ENCODE measurements at regions not wholly inside any gene's neighbourhood (a gene's known extent, or its start where the extent isn't known, plus 50 kb on each side); places are given as distances from the start of the nearest gene placed in this dataset.

DNA sequence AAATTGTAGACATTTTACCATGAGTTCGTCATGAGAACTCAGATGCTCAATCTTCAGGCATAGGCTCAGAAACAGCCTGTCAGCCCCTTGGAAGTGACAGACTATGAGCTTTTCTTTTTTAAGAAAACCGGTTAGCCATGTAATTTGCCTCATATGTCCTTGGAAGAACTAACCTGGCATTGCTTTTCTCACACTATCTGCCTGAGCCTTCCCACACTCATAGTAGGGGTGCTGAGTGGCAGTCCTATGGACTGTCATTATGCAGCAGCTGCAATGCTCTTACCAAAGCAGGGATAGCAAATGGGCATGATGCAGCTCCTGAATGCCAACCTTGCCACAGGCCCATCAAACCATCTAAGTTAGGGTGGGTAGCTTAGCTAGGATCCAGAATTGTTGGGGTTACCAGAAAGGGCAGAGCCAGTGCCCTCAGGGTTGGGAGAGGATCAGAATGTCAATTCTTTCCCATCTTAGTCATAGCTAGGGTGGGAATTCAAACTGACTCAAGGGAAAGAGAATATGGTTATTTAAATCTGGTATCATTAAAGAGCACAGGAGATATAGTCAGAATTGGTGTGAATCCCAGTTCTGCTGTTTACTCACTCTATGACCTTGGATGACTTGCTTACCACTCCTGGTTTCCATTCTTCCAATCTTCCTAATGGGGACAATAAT is 230.6 kb upstream of the CPEB2 start:
- no peaks in the 10 kb centered on the region for H3K9me3 ChIP-seq (ENCODE audit: control insufficient read depth, insufficient read depth, low read length)
- H3K36me3 ChIP-seq (ENCODE audit: control insufficient read depth, insufficient read depth, low read length), result no peaks in the 10 kb centered on the region
- H3K4me3 ChIP-seq (ENCODE audit: low read length), result no peak overlapping the region
- no CpG with 5 or more reads among the region's 2 CpGs for WGBS (ENCODE audit: insufficient coverage, insufficient read length)
- H3K27me3 ChIP-seq (ENCODE audit: control insufficient read depth, insufficient read depth, low read length), result no peaks in the 10 kb centered on the region
- DNase-seq (ENCODE audit: low read depth, low spot score), result no peak
- no peaks in the 10 kb centered on the region for H3K4me1 ChIP-seq (ENCODE audit: control insufficient read depth, insufficient read depth, low read length)
- H3K27ac ChIP-seq (ENCODE audit: low read length), result no peak overlapping the region

DNA sequence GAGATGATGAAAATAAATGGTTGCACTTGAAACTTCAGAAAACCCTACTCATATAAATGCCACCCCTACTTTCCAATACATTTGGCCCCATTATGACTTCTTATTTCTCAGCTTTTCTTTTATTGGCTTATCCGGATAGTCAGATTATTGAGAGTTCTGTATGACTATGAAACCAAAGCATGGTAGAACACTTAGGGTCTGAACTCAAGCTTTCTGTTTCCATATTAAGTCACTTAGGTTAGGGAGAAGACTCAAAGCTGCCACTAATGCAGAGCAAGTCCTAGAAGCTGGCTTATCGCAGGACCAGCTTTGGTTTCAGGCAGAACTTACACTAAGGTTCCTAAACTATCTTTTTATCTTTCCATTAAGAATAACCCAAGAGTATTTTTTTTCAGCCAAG is 229.9 kb upstream of the CPEB2 start:
- no peaks in the 10 kb centered on the region for H3K9me3 ChIP-seq (ENCODE audit: control insufficient read depth, insufficient read depth, low read length)
- H3K4me1 ChIP-seq (ENCODE audit: control insufficient read depth, insufficient read depth, low read length), result no peaks in the 10 kb centered on the region
- H3K27me3 ChIP-seq (ENCODE audit: control insufficient read depth, insufficient read depth, low read length), result no peaks in the 10 kb centered on the region
- DNase-seq (ENCODE audit: low read depth, low spot score), result no peak
- H3K4me3 ChIP-seq (ENCODE audit: low read length), result no peak overlapping the region
- WGBS (ENCODE audit: insufficient coverage, insufficient read length), result no CpG with 5 or more reads among the region's 2 CpGs
- no peaks in the 10 kb centered on the region for H3K36me3 ChIP-seq (ENCODE audit: control insufficient read depth, insufficient read depth, low read length)
- no peak overlapping the region for H3K27ac ChIP-seq (ENCODE audit: low read length)

DNA sequence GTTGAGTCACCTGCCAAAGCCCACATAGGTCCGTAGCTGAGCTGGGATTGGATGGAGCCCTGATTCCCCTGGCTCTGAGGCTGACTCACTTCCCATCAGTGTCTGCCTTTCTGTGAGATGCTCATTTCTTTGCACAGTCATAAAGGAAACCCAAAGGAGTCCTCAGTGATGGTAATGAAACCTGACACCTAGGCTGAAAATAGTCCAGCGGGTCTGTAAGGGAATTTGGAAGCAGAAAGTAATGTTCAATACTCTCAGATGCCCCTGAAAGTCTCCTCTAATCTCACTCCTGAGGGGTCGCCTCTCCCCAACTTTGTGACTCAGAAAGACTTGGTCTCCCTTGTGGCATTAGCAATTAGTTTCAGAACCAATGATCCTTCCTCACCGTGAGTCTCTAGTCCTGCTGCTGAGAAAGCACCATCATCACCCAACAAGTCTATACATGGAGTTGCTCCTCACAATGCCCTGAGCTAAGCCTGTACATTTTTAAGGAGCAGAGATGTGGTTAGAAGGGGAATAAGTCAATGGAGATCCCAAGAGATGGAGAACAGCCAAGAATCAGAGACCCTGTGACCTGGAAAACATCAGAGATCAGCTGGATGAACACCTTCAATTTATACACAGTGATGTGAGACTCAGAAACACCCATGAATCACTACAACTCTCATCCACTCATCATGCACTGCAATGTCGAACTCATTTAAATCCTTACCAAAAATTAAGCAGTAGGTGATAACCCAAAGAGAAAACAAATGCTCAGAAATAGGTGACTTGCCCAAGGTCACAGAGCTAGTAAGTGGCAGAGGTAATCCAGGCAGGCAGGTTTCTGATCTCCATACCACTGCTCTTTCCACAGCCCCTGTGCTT is 219.0 kb upstream of the CPEB2 start:
- no peak for DNase-seq (ENCODE audit: low read depth, low spot score)
- H3K4me1 ChIP-seq (ENCODE audit: control insufficient read depth, insufficient read depth, low read length), result no peaks in the 10 kb centered on the region
- H3K36me3 ChIP-seq (ENCODE audit: control insufficient read depth, insufficient read depth, low read length), result no peaks in the 10 kb centered on the region
- no peak overlapping the region for H3K27ac ChIP-seq (ENCODE audit: low read length)
- WGBS (ENCODE audit: insufficient coverage, insufficient read length), result no CpG with 5 or more reads among the region's 5 CpGs
- no peak overlapping the region for H3K4me3 ChIP-seq (ENCODE audit: low read length)
- no peaks in the 10 kb centered on the region for H3K27me3 ChIP-seq (ENCODE audit: control insufficient read depth, insufficient read depth, low read length)
- no peaks in the 10 kb centered on the region for H3K9me3 ChIP-seq (ENCODE audit: control insufficient read depth, insufficient read depth, low read length)

DNA sequence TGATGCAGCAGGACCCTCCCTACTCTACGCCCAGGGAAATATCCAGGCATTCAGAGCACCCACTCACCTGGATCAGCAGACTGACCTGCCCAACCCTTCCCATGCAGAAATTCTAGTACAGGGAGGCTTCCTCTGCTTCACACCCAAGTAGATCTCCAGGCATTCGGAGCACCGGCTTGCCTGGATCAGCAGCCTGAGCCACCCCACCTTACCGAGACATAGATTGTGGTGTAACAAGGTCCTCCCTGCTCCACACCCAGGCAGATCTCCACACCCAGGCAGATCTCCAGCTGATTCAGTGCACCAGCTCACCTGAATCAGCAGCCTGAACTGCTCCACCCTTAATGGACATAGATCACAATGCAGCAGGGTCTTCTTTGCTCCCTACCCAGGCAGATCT is 215.1 kb upstream of the CPEB2 start:
- H3K4me3 ChIP-seq (ENCODE audit: low read length), result no peak overlapping the region
- H3K27me3 ChIP-seq (ENCODE audit: control insufficient read depth, insufficient read depth, low read length), result no peaks in the 10 kb centered on the region
- H3K27ac ChIP-seq (ENCODE audit: low read length), result no peak overlapping the region
- no CpG with 5 or more reads among the region's 4 CpGs for WGBS (ENCODE audit: insufficient coverage, insufficient read length)
- no peak for DNase-seq (ENCODE audit: low read depth, low spot score)
- H3K4me1 ChIP-seq (ENCODE audit: control insufficient read depth, insufficient read depth, low read length), result no peaks in the 10 kb centered on the region
- no peaks in the 10 kb centered on the region; the same call in 1 of the 2 replicates for H3K9me3 ChIP-seq (ENCODE audit: control insufficient read depth, insufficient read depth, low read length)
- no peaks in the 10 kb centered on the region for H3K36me3 ChIP-seq (ENCODE audit: control insufficient read depth, insufficient read depth, low read length)

DNA sequence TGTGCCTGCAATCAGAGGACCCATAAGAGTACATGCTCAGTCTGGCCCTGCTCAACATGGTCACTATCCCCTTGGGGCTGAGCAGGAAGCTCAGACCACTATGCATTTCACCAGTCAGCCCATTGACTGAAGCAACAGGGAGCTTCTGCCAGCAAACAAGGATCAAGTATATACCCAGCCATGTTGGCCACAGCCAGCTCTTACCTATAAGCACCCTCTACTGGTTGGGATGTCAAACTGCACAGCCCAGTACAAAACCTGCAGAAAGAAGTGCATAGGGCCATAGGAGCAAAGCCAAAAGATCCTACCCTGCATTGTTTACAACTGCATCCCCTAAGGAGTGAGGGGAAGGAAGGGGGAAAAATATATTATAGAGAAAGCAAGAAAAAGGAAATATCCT is 214.4 kb upstream of the CPEB2 start:
- Histone ChIP-seq H3K9me3 (ENCODE audit: control insufficient read depth, insufficient read depth, low read length) (no peaks in the 10 kb centered on the region; the same call in 1 of the 2 replicates), H3K4me3 (ENCODE audit: low read length) (no peak overlapping the region), H3K27me3 (ENCODE audit: control insufficient read depth, insufficient read depth, low read length) (no peaks in the 10 kb centered on the region), H3K4me1 (ENCODE audit: control insufficient read depth, insufficient read depth, low read length) (no peaks in the 10 kb centered on the region), H3K36me3 (ENCODE audit: control insufficient read depth, insufficient read depth, low read length) (no peaks in the 10 kb centered on the region), H3K27ac (ENCODE audit: low read length) (no peak overlapping the region)
- peak; percentile 16 for DNase-seq (ENCODE audit: low read depth, low spot score)

DNA sequence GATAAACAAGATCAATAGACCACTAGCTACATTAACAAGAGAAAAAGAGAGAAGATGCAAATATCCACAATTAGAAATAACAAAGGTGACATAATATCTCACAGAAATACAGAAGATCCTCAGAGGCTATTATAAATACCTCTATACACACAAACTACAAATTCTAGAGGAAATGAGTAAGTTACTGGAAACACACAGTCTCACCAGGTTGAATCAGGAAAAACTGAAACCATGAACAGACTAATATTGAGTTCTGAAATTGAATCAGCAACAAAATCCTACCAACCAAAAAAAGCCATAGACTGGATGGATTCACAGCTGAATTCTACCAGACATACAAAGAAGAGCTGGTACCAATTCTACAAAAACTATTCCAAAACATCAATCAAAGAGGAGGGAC is 211.8 kb upstream of the CPEB2 start:
- H3K27me3 ChIP-seq (ENCODE audit: control insufficient read depth, insufficient read depth, low read length), result no peaks in the 10 kb centered on the region
- H3K27ac ChIP-seq (ENCODE audit: low read length), result no peak overlapping the region
- no peak for DNase-seq (ENCODE audit: low read depth, low spot score)
- H3K4me3 ChIP-seq (ENCODE audit: low read length), result no peak overlapping the region
- no peaks in the 10 kb centered on the region; the same call in 1 of the 2 replicates for H3K9me3 ChIP-seq (ENCODE audit: control insufficient read depth, insufficient read depth, low read length)
- no peaks in the 10 kb centered on the region for H3K4me1 ChIP-seq (ENCODE audit: control insufficient read depth, insufficient read depth, low read length)
- H3K36me3 ChIP-seq (ENCODE audit: control insufficient read depth, insufficient read depth, low read length), result no peaks in the 10 kb centered on the region

DNA sequence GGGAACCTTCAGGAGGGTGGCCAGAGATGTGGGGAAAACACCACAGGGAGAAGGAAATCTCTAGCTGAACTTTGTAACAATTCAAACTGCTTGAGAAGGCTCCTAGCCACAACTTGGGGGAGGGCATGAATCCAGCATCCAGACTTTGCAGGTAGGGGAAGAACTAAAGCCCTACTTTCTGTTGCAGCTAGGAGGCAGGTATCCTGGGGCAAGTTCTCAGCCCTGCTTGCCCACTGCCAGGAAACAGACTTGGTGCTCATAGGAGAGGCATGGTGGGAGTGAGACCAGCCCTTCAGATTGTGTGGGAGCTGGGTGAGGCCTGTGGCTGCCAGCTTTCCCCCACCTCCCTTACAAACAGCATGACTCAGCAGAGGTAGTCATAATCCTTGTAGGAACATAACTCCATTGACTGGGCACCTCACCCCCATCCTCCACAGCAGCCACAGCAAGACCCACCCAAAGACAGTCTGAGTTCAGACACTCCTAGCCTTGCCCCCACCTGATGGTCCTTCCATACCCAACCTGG is 209.5 kb upstream of the CPEB2 start:
- no peak for DNase-seq (ENCODE audit: low read depth, low spot score)
- Histone ChIP-seq H3K36me3 (ENCODE audit: control insufficient read depth, insufficient read depth, low read length) (no peaks in the 10 kb centered on the region), H3K27me3 (ENCODE audit: control insufficient read depth, insufficient read depth, low read length) (no peaks in the 10 kb centered on the region), H3K4me3 (ENCODE audit: low read length) (no peak overlapping the region), H3K4me1 (ENCODE audit: control insufficient read depth, insufficient read depth, low read length) (no peaks in the 10 kb centered on the region), H3K9me3 (ENCODE audit: control insufficient read depth, insufficient read depth, low read length) (no peaks in the 10 kb centered on the region; the same call in 1 of the 2 replicates), H3K27ac (ENCODE audit: low read length) (no peak overlapping the region)

DNA sequence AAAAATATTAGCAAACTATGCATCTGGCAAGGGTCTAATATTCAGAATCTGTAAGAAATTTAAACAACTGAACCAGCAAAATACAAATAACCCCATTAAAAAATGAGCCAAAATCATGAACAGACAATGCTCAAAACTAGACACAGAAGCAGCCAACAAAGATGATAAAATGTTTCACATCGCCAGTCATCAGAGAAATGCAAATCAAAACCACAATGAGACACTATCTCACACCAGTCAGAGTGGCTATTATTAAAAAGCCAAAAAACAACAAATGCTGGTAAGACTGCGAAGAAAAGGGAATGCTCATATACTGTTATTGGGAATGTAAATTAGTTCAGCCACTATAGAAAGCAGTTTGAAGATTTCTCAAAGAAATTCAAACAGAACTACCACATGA is 201.3 kb upstream of the CPEB2 start:
- no CpG with 5 or more reads among the region's 2 CpGs for WGBS (ENCODE audit: insufficient coverage, insufficient read length)

DNA sequence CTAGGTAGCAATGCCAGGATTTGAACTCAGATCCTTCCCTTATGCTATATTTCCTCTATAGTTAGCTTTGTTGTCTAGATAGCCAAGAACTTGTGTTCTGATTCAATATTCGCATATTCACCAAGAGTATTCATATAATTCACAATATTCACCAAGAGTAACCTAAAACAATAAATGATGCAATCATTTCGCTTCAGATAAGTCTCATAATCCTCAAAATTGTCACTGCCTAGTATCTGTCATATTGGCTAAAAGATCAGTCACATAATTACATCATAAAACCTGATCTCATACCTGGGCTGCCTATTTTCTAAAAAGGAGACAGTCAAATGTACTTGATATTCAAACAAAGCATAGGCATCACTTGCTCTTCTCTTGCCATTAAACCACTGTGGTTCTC is 199.7 kb upstream of the CPEB2 start:
- no peak for DNase-seq (ENCODE audit: low read depth, low spot score)
- no peaks in the 10 kb centered on the region for H3K27me3 ChIP-seq (ENCODE audit: control insufficient read depth, insufficient read depth, low read length)
- no peak overlapping the region for H3K4me3 ChIP-seq (ENCODE audit: low read length)
- H3K36me3 ChIP-seq (ENCODE audit: control insufficient read depth, insufficient read depth, low read length), result no peaks in the 10 kb centered on the region
- WGBS (ENCODE audit: insufficient coverage, insufficient read length), result no CpG with 5 or more reads among the region's 2 CpGs
- H3K9me3 ChIP-seq (ENCODE audit: control insufficient read depth, insufficient read depth, low read length), result 0 out of 2 replicates have a peak, but pooled peaks cover 2% of the 10 kb centered on the region
- no peaks in the 10 kb centered on the region for H3K4me1 ChIP-seq (ENCODE audit: control insufficient read depth, insufficient read depth, low read length)
- no peak overlapping the region for H3K27ac ChIP-seq (ENCODE audit: low read length)

More for the DNA sequence above, 201.3 kb upstream of the CPEB2 start:
- no peaks in the 10 kb centered on the region for H3K4me1 ChIP-seq (ENCODE audit: control insufficient read depth, insufficient read depth, low read length)
- H3K4me3 ChIP-seq (ENCODE audit: low read length), result no peak overlapping the region
- H3K27me3 ChIP-seq (ENCODE audit: control insufficient read depth, insufficient read depth, low read length), result no peaks in the 10 kb centered on the region
- no peaks in the 10 kb centered on the region for H3K36me3 ChIP-seq (ENCODE audit: control insufficient read depth, insufficient read depth, low read length)
- no peak overlapping the region for H3K27ac ChIP-seq (ENCODE audit: low read length)
- no peak for DNase-seq (ENCODE audit: low read depth, low spot score)
- H3K9me3 ChIP-seq (ENCODE audit: control insufficient read depth, insufficient read depth, low read length), result 0 out of 2 replicates have a peak, but pooled peaks cover 2% of the 10 kb centered on the region

DNA sequence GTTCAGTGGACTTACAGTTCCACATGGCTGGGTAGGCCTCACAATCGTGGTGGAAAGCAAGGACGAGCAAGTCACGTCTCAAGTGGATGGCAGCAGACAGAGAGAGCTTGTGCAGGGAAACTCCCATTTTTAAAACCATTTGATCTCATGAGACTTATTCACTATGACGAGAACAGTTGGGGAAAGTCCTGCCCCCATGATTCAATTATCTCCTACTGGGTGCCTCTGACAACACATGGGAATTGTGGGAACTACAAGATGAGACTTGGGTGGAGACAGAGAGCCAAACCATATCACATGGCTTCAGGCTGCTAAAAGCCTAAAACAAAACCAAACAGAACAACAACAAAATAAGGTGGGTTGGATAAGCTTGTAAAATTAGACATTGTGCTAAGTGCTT is 194.4 kb upstream of the CPEB2 start:
- H3K27me3 ChIP-seq (ENCODE audit: control insufficient read depth, insufficient read depth, low read length), result no peaks in the 10 kb centered on the region
- no peak overlapping the region for H3K27ac ChIP-seq (ENCODE audit: low read length)
- H3K4me1 ChIP-seq (ENCODE audit: control insufficient read depth, insufficient read depth, low read length), result no peaks in the 10 kb centered on the region
- no peak overlapping the region for H3K4me3 ChIP-seq (ENCODE audit: low read length)
- H3K9me3 ChIP-seq (ENCODE audit: control insufficient read depth, insufficient read depth, low read length), result no peaks in the 10 kb centered on the region
- no CpG with 5 or more reads among the region's 4 CpGs for WGBS (ENCODE audit: insufficient coverage, insufficient read length)
- H3K36me3 ChIP-seq (ENCODE audit: control insufficient read depth, insufficient read depth, low read length), result no peaks in the 10 kb centered on the region
- DNase-seq (ENCODE audit: low read depth, low spot score), result no peak

Measured in iPS DF 6.9 (cell line).